Vagina (tissue), 2 donors: ENCODE measurements at regions not wholly inside any gene's neighbourhood (a gene's known extent, or its start where the extent isn't known, plus 50 kb on each side); places are given as distances from the start of the nearest gene placed in this dataset.

Experiments used
- DNase-seq, 2 donors: peaks; one replicate each; pipeline ENCODE4 v3.0.0-alpha.2; 2017; ENCODE audit errors: extremely low spot score in 2 of 2
- H3K27ac ChIP-seq: fragments of 200-600 bp; sonication (generic); one replicate; pipeline ENCODE4 v1.5.1; 2019
- H3K27me3 ChIP-seq: fragments of 200-600 bp; sonication (generic); one replicate; pipeline ENCODE4 v1.5.1; 2019
- H3K36me3 ChIP-seq, 2 donors: fragments of 200-600 bp; sonication (generic); one replicate each; pipeline ENCODE4 v1.5.1; 2017 to 2019
- H3K4me1 ChIP-seq: fragments of 200-600 bp; sonication (generic); one replicate; pipeline ENCODE4 v1.5.1; 2019
- H3K4me3 ChIP-seq, 2 donors: fragments of 200-600 bp; sonication (generic); 1 replicate in 1 of 2; 2 replicates in 1 of 2; pipeline ENCODE4 v1.5.1; 2016 to 2019
- H3K9me3 ChIP-seq: fragments of 200-600 bp; sonication (generic); one replicate; pipeline ENCODE4 v1.5.1; 2019
- POLR2A ChIP-seq, 2 donors: fragments of 450-650 bp; IDR thresholded peaks; one replicate each; pipeline ENCODE4 v1.6.1; 2017; ENCODE audit warnings: antibody characterized with exemption in 2 of 2, mild to moderate bottlenecking in 2 of 2, moderate library complexity in 2 of 2
- POLR2AphosphoS5 ChIP-seq, 2 donors: sonication (generic); formaldehyde crosslinking; IDR thresholded peaks; one replicate each; pipeline ENCODE4 v1.9.0; 2017; ENCODE audit warnings: antibody characterized with exemption in 2 of 2, mild to moderate bottlenecking in 2 of 2, low read depth in 1 of 2; ENCODE audit not compliant: insufficient read depth in 1 of 2
- intact Hi-C: fragments of 100-400 bp; cut with DNase I; formaldehyde crosslinking; loops from one replicate; pipeline ENCODE4 v1.15.1; 2023
- TF ChIP-seq, protein P1 (sequence below), 3 experiments: fragments of 450-650 bp in 2 of 3; fragments of 200-600 bp in 1 of 3; sonication (generic) in 1 of 3; IDR thresholded peaks; one replicate each; pipeline ENCODE4 v1.5.1; 2017 to 2019; ENCODE audit warnings: antibody characterized with exemption in 3 of 3, mild to moderate bottlenecking in 2 of 3, moderate library complexity in 2 of 3

DNA sequence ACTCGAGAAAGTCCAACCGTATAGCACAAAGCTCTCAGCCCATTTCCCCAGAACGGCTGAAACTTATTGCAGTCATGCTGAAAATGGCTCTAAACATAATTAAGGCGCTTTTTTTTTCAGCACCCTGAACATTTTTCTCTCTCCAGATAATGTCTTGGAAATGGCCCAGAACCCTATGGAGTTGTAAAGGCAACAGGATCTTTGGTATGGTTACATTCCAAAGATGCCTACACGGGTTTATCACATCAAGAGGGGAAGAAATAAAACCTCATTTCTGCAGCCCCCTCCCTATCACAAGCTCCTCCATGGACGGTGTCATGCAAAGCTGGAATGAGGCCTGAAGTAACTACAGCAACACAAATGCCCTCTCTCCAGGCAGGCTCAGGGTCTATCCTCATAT, 126.4 kb upstream of the GALNT2 start:
- Histone ChIP-seq H3K27ac (no peak overlapping the region), H3K27me3 (no peaks in the 10 kb centered on the region), H3K36me3 (no peaks in the 10 kb centered on the region), H3K4me1 (no peaks in the 10 kb centered on the region), H3K4me3 (no peak overlapping the region), H3K9me3 (no peaks in the 10 kb centered on the region)
- TF ChIP-seq, protein P1, sequence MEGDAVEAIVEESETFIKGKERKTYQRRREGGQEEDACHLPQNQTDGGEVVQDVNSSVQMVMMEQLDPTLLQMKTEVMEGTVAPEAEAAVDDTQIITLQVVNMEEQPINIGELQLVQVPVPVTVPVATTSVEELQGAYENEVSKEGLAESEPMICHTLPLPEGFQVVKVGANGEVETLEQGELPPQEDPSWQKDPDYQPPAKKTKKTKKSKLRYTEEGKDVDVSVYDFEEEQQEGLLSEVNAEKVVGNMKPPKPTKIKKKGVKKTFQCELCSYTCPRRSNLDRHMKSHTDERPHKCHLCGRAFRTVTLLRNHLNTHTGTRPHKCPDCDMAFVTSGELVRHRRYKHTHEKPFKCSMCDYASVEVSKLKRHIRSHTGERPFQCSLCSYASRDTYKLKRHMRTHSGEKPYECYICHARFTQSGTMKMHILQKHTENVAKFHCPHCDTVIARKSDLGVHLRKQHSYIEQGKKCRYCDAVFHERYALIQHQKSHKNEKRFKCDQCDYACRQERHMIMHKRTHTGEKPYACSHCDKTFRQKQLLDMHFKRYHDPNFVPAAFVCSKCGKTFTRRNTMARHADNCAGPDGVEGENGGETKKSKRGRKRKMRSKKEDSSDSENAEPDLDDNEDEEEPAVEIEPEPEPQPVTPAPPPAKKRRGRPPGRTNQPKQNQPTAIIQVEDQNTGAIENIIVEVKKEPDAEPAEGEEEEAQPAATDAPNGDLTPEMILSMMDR (IDR thresholded peaks at IDR 0.05) = no peak
- TF ChIP-seq POLR2A (IDR thresholded peaks at IDR 0.05) = no peak
- TF ChIP-seq POLR2AphosphoS5 (IDR thresholded peaks at IDR 0.05; ENCODE audit: insufficient read depth in 1 of 2, low read depth in 1 of 2) = no peak
- intact Hi-C loops = no loop called here
- no peak for DNase-seq

DNA sequence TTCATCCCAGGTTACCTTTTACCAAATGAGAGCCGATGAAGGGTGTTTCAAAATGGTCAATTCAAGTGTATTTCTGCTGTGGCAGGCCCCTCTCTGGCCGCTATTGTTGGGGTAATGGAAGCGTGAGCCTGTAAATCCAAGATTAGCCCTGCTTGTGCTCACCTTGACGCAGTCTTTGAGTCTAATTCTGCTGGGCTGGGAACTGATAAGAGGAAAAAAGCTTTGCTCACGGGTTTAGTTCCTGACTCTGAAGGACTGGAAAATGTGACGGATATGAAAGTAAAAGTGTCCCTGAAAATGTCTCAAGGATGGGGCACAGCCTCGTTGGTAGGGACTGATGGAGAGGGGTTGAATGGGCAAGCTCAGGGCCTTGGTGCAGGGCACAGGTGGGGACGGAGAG, 125.9 kb upstream of the GALNT2 start:
- Histone ChIP-seq H3K36me3 (no peaks in the 10 kb centered on the region), H3K4me3 (no peak overlapping the region), H3K27me3 (no peaks in the 10 kb centered on the region), H3K4me1 (no peaks in the 10 kb centered on the region), H3K27ac (no peak overlapping the region), H3K9me3 (no peaks in the 10 kb centered on the region)
- DNase-seq = no peak
- intact Hi-C loops = no loop called here
- TF ChIP-seq, protein P1 (IDR thresholded peaks at IDR 0.05) = no peak
- no peak for TF ChIP-seq POLR2AphosphoS5 (IDR thresholded peaks at IDR 0.05; ENCODE audit: insufficient read depth in 1 of 2, low read depth in 1 of 2)
- TF ChIP-seq POLR2A (IDR thresholded peaks at IDR 0.05) = no peak

DNA sequence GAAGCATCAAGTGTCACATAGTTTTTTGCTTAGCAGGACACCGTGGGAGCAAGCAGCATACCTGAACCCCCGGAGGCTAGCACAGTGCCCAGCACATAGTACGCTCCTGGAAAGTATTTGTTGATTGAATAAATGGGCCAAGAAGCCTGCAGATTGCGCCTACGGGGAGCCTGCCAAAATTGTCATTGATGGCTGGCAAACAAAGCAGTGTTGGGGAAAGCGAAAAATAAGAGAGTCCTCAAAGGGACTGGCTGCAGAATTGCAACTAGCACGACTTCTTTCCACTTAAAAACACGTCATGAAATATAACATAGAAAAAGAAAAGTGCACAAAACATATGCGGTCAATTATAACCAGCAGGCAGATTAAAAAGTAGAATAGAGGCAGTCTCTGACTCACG, 125.2 kb upstream of the GALNT2 start:
- H3K36me3 ChIP-seq = no peaks in the 10 kb centered on the region
- no peak for DNase-seq
- intact Hi-C loops = no loop called here
- no peaks in the 10 kb centered on the region for H3K4me1 ChIP-seq
- no peak overlapping the region for H3K4me3 ChIP-seq
- no peaks in the 10 kb centered on the region for H3K27me3 ChIP-seq
- no peaks in the 10 kb centered on the region for H3K9me3 ChIP-seq
- TF ChIP-seq, protein P1 (IDR thresholded peaks at IDR 0.05) = no peak
- TF ChIP-seq POLR2AphosphoS5 (IDR thresholded peaks at IDR 0.05; ENCODE audit: insufficient read depth in 1 of 2, low read depth in 1 of 2) (no peak), POLR2A (IDR thresholded peaks at IDR 0.05) (no peak)
- no peak overlapping the region for H3K27ac ChIP-seq

DNA sequence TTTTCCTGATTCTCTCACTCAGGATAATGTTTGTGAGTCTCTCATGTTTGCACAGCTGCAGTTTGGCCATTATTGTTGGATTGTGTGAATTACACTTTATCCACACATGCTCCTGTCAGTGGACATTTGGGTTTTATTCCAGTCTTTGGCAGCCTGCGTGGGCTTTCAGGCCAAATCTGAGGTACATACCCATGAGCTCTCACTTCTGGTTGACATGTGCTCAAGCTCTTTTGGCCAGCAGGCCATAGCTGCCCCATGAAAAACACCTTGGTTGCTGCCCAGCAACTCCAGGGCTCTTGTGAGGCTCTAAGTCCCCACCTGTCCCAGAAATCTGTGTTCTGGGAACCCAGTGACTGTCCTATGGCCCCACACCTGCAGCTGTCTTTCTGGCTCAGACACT, 124.5 kb upstream of the GALNT2 start:
- TF ChIP-seq POLR2A (IDR thresholded peaks at IDR 0.05) = no peak
- TF ChIP-seq, protein P1 (IDR thresholded peaks at IDR 0.05) = no peak
- no peak for TF ChIP-seq POLR2AphosphoS5 (IDR thresholded peaks at IDR 0.05; ENCODE audit: insufficient read depth in 1 of 2, low read depth in 1 of 2)
- H3K36me3 ChIP-seq = no peaks in the 10 kb centered on the region
- no peak overlapping the region for H3K27ac ChIP-seq
- no peak overlapping the region for H3K4me3 ChIP-seq
- H3K9me3 ChIP-seq = no peaks in the 10 kb centered on the region
- DNase-seq = no peak
- H3K27me3 ChIP-seq = no peaks in the 10 kb centered on the region
- no peaks in the 10 kb centered on the region for H3K4me1 ChIP-seq
- intact Hi-C loops = no loop called here

DNA sequence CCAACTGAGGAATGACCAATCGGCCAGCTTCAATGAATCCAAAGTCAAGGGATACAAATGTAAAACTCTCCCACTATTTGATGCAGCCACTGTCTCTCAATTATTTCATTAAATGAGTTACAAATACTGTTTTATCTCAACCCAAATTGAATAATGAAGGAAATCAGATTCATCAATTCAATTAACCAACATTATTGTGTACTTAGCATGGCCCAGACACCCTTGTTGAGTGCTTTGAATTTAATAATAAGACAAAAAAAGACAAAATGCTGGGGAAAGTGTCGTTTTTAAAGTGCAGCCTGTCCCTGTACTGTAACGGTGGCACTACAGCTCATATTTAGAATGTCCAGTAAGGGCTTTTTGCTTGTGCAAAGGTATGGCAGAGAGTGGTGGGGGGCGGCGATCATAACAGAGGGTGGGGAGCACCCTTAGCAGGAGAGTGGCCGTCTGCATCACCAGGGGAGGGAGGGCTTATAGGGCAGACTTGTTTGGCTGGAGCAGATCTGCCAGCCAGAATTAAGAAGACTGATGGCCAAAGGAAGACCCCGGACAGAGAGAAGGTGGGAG, 123.8 kb upstream of the GALNT2 start:
- no peaks in the 10 kb centered on the region for H3K4me1 ChIP-seq
- no peaks in the 10 kb centered on the region for H3K27me3 ChIP-seq
- no peak for DNase-seq
- H3K36me3 ChIP-seq = no peaks in the 10 kb centered on the region
- intact Hi-C loops = no loop called here
- H3K27ac ChIP-seq = no peak overlapping the region
- no peaks in the 10 kb centered on the region for H3K9me3 ChIP-seq
- TF ChIP-seq, protein P1 (IDR thresholded peaks at IDR 0.05) = no peak
- TF ChIP-seq POLR2A (IDR thresholded peaks at IDR 0.05) (no peak), POLR2AphosphoS5 (IDR thresholded peaks at IDR 0.05; ENCODE audit: insufficient read depth in 1 of 2, low read depth in 1 of 2) (no peak)
- H3K4me3 ChIP-seq = no peak overlapping the region
